B cell (primary cell): ENCODE measurements at regions not wholly inside any gene's neighbourhood (a gene's known extent, or its start where the extent isn't known, plus 50 kb on each side); places are given as distances from the start of the nearest gene placed in this dataset.

Experiments
- ATAC-seq: fragments of 200-7000 bp; cut with Tn5 transposase; one replicate; pipeline ENCODE4 v1.10.0; 2021; ENCODE audit warnings: low read depth, mild to moderate bottlenecking, moderate number of reproducible peaks, moderate library complexity
- CTCF ChIA-PET: fragments of 350-600 bp; sonication (Branson Sonifier 250); formaldehyde crosslinking; loops from one replicate; lab custom pipeline; 2021; ENCODE audit warnings: antibody characterized with exemption, inconsistent platforms; lab: Charles Lee
- POLR2A ChIA-PET: fragments of 350-600 bp; sonication (Branson Sonifier 250); formaldehyde crosslinking; loops from one replicate; lab custom pipeline; 2021; ENCODE audit warnings: antibody characterized with exemption; lab: Charles Lee
- DNase-seq: peaks from one replicate; pipeline ENCODE4 v3.0.0; 2013
- H2AFZ ChIP-seq: 2 replicates; pipeline ENCODE4 v1.6.1; 2012; ENCODE audit warnings: mild to moderate bottlenecking, low read depth, low read length; ENCODE audit not compliant: insufficient read depth, poor library complexity, severe bottlenecking
- H3K27ac ChIP-seq, 2 donors: 1 replicate in 1 of 2; 2 replicates in 1 of 2; pipeline ENCODE4 v1.5.1; 2012 to 2013; ENCODE audit warnings: low read length in 2 of 2, mild to moderate bottlenecking in 2 of 2, moderate library complexity in 1 of 2
- H3K27me3 ChIP-seq, 4 experiments: fragments of 200-600 bp in 1 of 4; sonication (generic) in 1 of 4; replicated peaks in 1 of 4; 1 replicate in 2 of 4; 2 replicates in 2 of 4; pipeline versions ENCODE4 v1.6.1 to v1.7.0; 2013 to 2016; ENCODE audit warnings: low read length in 3 of 4, mild to moderate bottlenecking in 2 of 4, mixed read lengths in 1 of 4, moderate library complexity in 1 of 4; ENCODE audit not compliant: insufficient read depth in 4 of 4, control insufficient read depth in 3 of 4; ENCODE audit errors: control extremely low read depth in 1 of 4
- H3K36me3 ChIP-seq, 2 experiments: replicated peaks in 1 of 2; 1 replicate in 1 of 2; 2 replicates in 1 of 2; pipeline versions ENCODE4 v1.6.1 to v1.7.1; 2013; ENCODE audit warnings: low read length in 1 of 2; ENCODE audit not compliant: insufficient read depth in 2 of 2, control insufficient read depth in 1 of 2; ENCODE audit errors: control extremely low read depth in 1 of 2, extremely low read depth in 1 of 2
- H3K4me1 ChIP-seq, 2 donors: fragments of 200-600 bp in 1 of 2; sonication (generic) in 1 of 2; 1 replicate in 1 of 2; 2 replicates in 1 of 2; pipeline versions ENCODE4 v1.5.1 to v1.6.1; 2013 to 2017; ENCODE audit warnings: low read length in 2 of 2; ENCODE audit not compliant: control insufficient read depth in 2 of 2, insufficient read depth in 2 of 2
- H3K4me2 ChIP-seq: replicated peaks from 2 replicates; pipeline ENCODE3; 2012; ENCODE audit warnings: mild to moderate bottlenecking, low read depth, low read length; ENCODE audit not compliant: poor library complexity, severe bottlenecking
- H3K4me3 ChIP-seq, 5 experiments: fragments of 200-600 bp in 1 of 5; sonication (generic) in 1 of 5; 1 replicate in 3 of 5; 2 replicates in 2 of 5; pipeline versions ENCODE4 v1.5.1 to v1.7.0; 2011 to 2016; ENCODE audit warnings: low read length in 4 of 5, mild to moderate bottlenecking in 4 of 5, low read depth in 2 of 5, control low read depth in 1 of 5, moderate library complexity in 1 of 5; ENCODE audit not compliant: insufficient read depth in 1 of 5; ENCODE audit errors: control extremely low read depth in 1 of 5, extremely low read depth in 1 of 5
- H3K79me2 ChIP-seq: fragments of 200-600 bp; sonication (generic); one replicate; pipeline ENCODE4 v1.6.0; 2016; ENCODE audit warnings: low read length; ENCODE audit not compliant: control insufficient read depth, insufficient read depth
- H3K9ac ChIP-seq: fragments of 200-600 bp; sonication (generic); 2 replicates; pipeline ENCODE4 v1.6.1; 2017; ENCODE audit warnings: mild to moderate bottlenecking, low read length, moderate library complexity
- H3K9me3 ChIP-seq, 3 donors: one replicate each; pipeline versions ENCODE4 v1.6.1 to v1.7.1; 2013; ENCODE audit warnings: low read length in 2 of 3; ENCODE audit not compliant: control insufficient read depth in 2 of 3, insufficient read depth in 1 of 3; ENCODE audit errors: control extremely low read depth in 1 of 3
- H4K20me1 ChIP-seq: 2 replicates; pipeline ENCODE4 v1.6.0; 2012; ENCODE audit warnings: mild to moderate bottlenecking, low read length; ENCODE audit not compliant: insufficient read depth, control insufficient read depth, poor library complexity, severe bottlenecking
- H3K27ac Mint-ChIP-seq: one replicate; pipeline ENCODE4 v1.8.0; 2021; ENCODE audit warnings: mixed read lengths
- H3K27me3 Mint-ChIP-seq: one replicate; pipeline ENCODE4 v1.8.0; 2021; ENCODE audit warnings: mixed read lengths
- H3K4me1 Mint-ChIP-seq: one replicate; pipeline ENCODE4 v1.8.0; 2021; ENCODE audit warnings: mixed read lengths
- H3K4me3 Mint-ChIP-seq: one replicate; pipeline ENCODE4 v1.8.0; 2021; ENCODE audit warnings: mixed read lengths
- H3K9me3 Mint-ChIP-seq: one replicate; pipeline ENCODE4 v1.8.0; 2022; ENCODE audit warnings: mixed read lengths; ENCODE audit not compliant: insufficient read depth
- CTCF ChIP-seq: fragments of 200-600 bp; IDR thresholded peaks from one replicate; pipeline ENCODE4 v1.8.0; 2022; ENCODE audit warnings: antibody characterized with exemption, mild to moderate bottlenecking
- EZH2 ChIP-seq: IDR thresholded peaks from 2 replicates; pipeline ENCODE4 v1.6.1; 2012; ENCODE audit warnings: borderline replicate concordance, low read depth, mild to moderate bottlenecking, moderate library complexity, low read length; ENCODE audit not compliant: insufficient read depth, poor library complexity, severe bottlenecking
- WGBS: methylation state at CpG from one replicate; pipeline ENCODE4 v1.1.5; 2013; ENCODE audit warnings: missing lambda C conversion rate; ENCODE audit not compliant: insufficient coverage; 5-methylcytosine and 5-hydroxymethylcytosine counted together
- intact Hi-C: fragments of 100-400 bp; cut with micrococcal nuclease; formaldehyde crosslinking; loops from one replicate; pipeline ENCODE4 v1.10.0; 2022

- H3K36me3 ChIP-seq: no peaks in the 10 kb centered on the region
- peaks cover 3% of the 10 kb centered on the region for H3K9me3 Mint-ChIP-seq
- H3K27ac ChIP-seq: no peak overlapping the region
- DNase-seq (no peak), ATAC-seq (no peak)
- POLR2A ChIA-PET: no interaction called here
- H3K9me3 ChIP-seq: peaks cover 0 to 4% (median 3%) of the 10 kb centered on the region in 3 donors
- no peak overlapping the region for H3K4me3 Mint-ChIP-seq
- intact Hi-C loops: no loop called here
- H3K4me1 ChIP-seq: no peaks in the 10 kb centered on the region
- no peaks in the 10 kb centered on the region for H3K4me1 Mint-ChIP-seq
- CTCF ChIA-PET: interaction anchor here (0.8 to 1.5 kb wide), 2 partner anchors 29 to 139 kb away, joined by 3 to 4 read pairs; no protein-coding TSS in a partner anchor
- TF ChIP-seq CTCF (no peak), EZH2 (no peak)
- H3K27ac Mint-ChIP-seq: no peak overlapping the region
- H2AFZ ChIP-seq: no peak overlapping the region
- no peaks in the 10 kb centered on the region for H4K20me1 ChIP-seq
- H3K9ac ChIP-seq: no peak overlapping the region
- H3K4me2 ChIP-seq: no peak overlapping the region
- WGBS: 91% methylated on average over 6 of the region's 7 CpGs
- H3K4me3 ChIP-seq: no peak overlapping the region
- no peaks in the 10 kb centered on the region for H3K79me2 ChIP-seq
- H3K27me3 ChIP-seq: peaks cover 0 to 7% (median 2%) of the 10 kb centered on the region in 4 experiments
- H3K27me3 Mint-ChIP-seq: peaks cover 23% of the 10 kb centered on the region
Observed at GRCh38 chr3:14329842-14330241, 72.6 kb upstream of the SLC6A6 start.

GRCh38 chr3:14330508-14330907 lies 71.9 kb upstream of the SLC6A6 start:
- Histone ChIP-seq H3K9me3 (peaks cover 0 to 4% (median 3%) of the 10 kb centered on the region in 3 donors), H3K4me1 (no peaks in the 10 kb centered on the region), H3K9ac (no peak overlapping the region), H3K4me3 (no peak overlapping the region), H3K36me3 (no peaks in the 10 kb centered on the region), H2AFZ (no peak overlapping the region), H3K4me2 (no peak overlapping the region), H4K20me1 (no peaks in the 10 kb centered on the region), H3K27me3 (peaks cover 0 to 7% (median 0%) of the 10 kb centered on the region in 4 experiments), H3K27ac (no peak overlapping the region), H3K79me2 (no peaks in the 10 kb centered on the region)
- H3K27me3 Mint-ChIP-seq: peaks cover 17% of the 10 kb centered on the region
- H3K9me3 Mint-ChIP-seq: peaks cover 3% of the 10 kb centered on the region
- H3K4me1 Mint-ChIP-seq: no peaks in the 10 kb centered on the region
- intact Hi-C loops: no loop called here
- H3K4me3 Mint-ChIP-seq: no peak overlapping the region
- WGBS: 95% methylated on average over 10 of the region's 10 CpGs
- no peak overlapping the region for H3K27ac Mint-ChIP-seq
- DNase-seq (no peak), ATAC-seq (no peak)
- no peak for TF ChIP-seq EZH2
- no peak for TF ChIP-seq CTCF
- ChIA-PET POLR2A (no interaction called here), CTCF (no interaction called here)
